Pancreas (tissue), 10 donors: ENCODE measurements at regions not wholly inside any gene's neighbourhood (a gene's known extent, or its start where the extent isn't known, plus 50 kb on each side); places are given as distances from the start of the nearest gene placed in this dataset.

Experiments used
- ATAC-seq, 4 donors: fragments of 200-7000 bp; cut with Tn5 transposase; one replicate each; pipeline versions ENCODE4 v1.8.0 to v1.9.1; 2020; ENCODE audit warnings: mild to moderate bottlenecking in 4 of 4, moderate library complexity in 4 of 4
- DNase-seq, 6 donors: peaks; one replicate each; pipeline ENCODE4 v3.0.0-alpha.2; 2020
- FAIRE-seq: peaks from 2 replicates; lab custom pipeline; 2012; peaks lifted over from hg19 to GRCh38; lab: Jason Lieb, UNC
- H3K27ac ChIP-seq, 4 donors: fragments of 200-600 bp; sonication (generic); 1 replicate in 3 of 4; 2 replicates in 1 of 4; pipeline versions ENCODE4 v1.5.0 to v1.8.0; 2020
- H3K27me3 ChIP-seq, 4 donors: fragments of 200-600 bp; one replicate each; pipeline ENCODE4 v1.8.0; 2021
- H3K36me3 ChIP-seq, 3 donors: fragments of 200-600 bp; sonication (generic) in 1 of 3; one replicate each; pipeline versions ENCODE4 v1.5.0 to v1.8.0; 2020 to 2021
- H3K4me1 ChIP-seq, 3 donors: fragments of 200-600 bp; one replicate each; pipeline ENCODE4 v1.8.0; 2021
- H3K4me3 ChIP-seq, 4 donors: fragments of 200-600 bp; sonication (generic) in 2 of 4; one replicate each; pipeline versions ENCODE4 v1.5.0 to v1.8.0; 2020 to 2021
- H3K9me3 ChIP-seq, 4 donors: fragments of 200-600 bp; one replicate each; pipeline ENCODE4 v1.8.0; 2021
- CTCF ChIP-seq, 4 donors: fragments of 200-600 bp; sonication (generic) in 3 of 4; IDR thresholded peaks; one replicate each; pipeline versions ENCODE4 v1.5.0 to v1.8.0; 2021; ENCODE audit warnings: antibody characterized with exemption in 4 of 4
- WGBS, 2 donors: extraction: QIAGEN DNeasy Blood & Tissue Kit; methylation state at CpG; one replicate each; pipeline ENCODE4 v1.1.7; 2013; 5-methylcytosine and 5-hydroxymethylcytosine counted together
- intact Hi-C, 3 donors: fragments of 100-400 bp; cut with DNase I; formaldehyde crosslinking; loops; one replicate each; pipeline versions ENCODE4 v1.11.1 to v1.14.2; 2022
- donor health status: healthy with polysubstance abuse.
- donor health status: DM: no; HTN: no; CAD: no; lungs with moderate emphysema.
- donor health status: DM: no; HTN: no; CAD: no.
- donor health status: control.
- donor health status: control.
- donor health status: Bipolar disorder and iron deficiency.
- donor health status: DM: yes; HTN: yes; CAD: no.
- donor health status: DM: no; HTN: no; CAD: no.
- donor health status: DM: no; HTN: no; CAD: no.
- donor health status: DM: yes; HTN: yes; CAD: no.

DNA sequence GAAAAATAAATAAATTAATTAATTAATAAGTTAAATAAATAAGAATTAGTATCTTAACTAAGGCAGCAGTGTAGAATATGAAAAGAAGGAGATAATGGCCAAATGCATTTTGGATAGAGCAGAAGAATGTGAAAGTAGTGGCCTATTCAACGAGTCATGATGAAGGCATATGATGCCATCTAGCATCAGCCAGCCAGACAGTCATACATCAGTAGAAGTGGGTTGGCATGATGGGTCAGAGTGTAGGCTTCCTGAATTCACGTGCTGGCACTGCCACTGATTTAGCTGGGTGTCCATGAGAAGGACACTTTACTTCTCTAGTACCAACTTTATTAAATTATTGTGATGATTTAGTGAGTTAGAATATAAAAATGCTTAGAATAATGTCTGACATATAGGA is 256.1 kb upstream of the ARPP21 start:
- intact Hi-C loops: no loop called here
- Histone ChIP-seq H3K27me3 (no peaks in the 10 kb centered on the region), H3K36me3 (no peaks in the 10 kb centered on the region), H3K9me3 (no peaks in the 10 kb centered on the region), H3K4me1 (no peaks in the 10 kb centered on the region), H3K4me3 (no peak overlapping the region), H3K27ac (no peak overlapping the region)
- FAIRE-seq (no peak), DNase-seq (no peak), ATAC-seq (no peak)
- TF ChIP-seq CTCF (IDR thresholded peaks at IDR 0.05): no peak
- 54 to 77% methylated on average over 2 of the region's 2 CpGs for WGBS, 2 donors

DNA sequence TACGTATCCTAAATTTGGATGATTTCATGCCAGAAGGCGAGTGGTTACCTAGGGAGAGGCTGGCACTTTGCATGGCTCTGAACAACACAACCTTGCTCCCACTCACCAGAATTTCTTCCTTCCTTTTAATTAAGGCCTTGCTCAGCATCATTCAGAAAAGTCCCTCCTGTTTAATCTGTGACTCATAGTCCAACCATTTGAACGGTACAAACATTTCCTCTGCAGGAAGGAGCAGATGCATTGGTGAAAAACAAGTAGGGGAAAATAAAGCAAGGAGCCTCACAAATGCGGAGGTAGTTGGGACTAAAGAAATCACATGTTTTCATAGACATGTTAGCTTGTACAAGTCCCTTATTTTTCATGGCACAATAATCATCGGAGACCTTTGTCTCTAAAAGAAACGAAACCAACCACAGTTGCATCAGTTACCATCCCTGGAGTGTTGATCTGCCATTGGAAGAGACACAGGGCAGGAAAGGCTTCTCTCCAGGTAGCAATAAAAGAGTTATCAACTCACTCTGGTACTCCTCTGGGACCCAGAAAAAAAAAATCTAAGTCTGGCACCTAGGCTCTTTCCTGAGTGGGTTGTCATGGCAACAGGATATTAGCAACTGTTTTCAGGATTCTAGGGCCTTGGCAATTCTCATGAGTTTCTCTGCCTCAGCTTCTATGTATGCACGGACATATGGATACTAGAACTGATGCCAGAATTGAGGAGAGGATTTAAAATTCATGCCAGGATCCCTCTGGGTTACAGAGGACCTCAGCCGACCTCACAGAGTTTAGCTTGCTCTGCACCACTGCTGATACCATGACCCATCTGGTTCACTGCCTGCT is 255.4 kb upstream of the ARPP21 start:
- TF ChIP-seq CTCF (IDR thresholded peaks at IDR 0.05): no peak
- Histone ChIP-seq H3K27ac (no peak overlapping the region), H3K9me3 (no peaks in the 10 kb centered on the region), H3K4me1 (no peaks in the 10 kb centered on the region), H3K27me3 (no peaks in the 10 kb centered on the region), H3K36me3 (no peaks in the 10 kb centered on the region), H3K4me3 (no peak overlapping the region)
- DNase-seq: no peak
- WGBS, 2 donors: 51 to 52% methylated on average over 8 of the region's 8 CpGs
- no peak for FAIRE-seq
- peak in 2 of 4 donors; percentile 35 to 47 for ATAC-seq
- intact Hi-C loops: no loop called here

DNA sequence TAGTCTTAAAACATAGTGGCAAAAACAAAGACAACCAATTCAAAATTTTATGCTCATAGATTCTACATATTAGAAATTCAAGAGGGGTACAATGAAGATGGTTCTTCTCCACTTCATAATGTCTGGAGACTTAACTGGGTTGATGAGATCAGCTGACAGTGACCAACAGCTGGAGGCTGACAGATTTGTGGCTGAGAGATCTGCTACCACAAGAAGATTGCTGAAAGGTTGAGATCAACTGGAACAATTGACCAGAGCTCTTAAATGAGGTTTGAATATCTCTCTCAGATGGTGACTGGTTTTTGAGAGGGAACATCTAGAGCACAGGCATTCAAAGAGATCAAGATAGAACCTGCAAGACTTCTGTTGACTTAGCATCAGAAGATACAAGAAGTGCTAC is 254.1 kb upstream of the ARPP21 start:
- H3K4me3 ChIP-seq: no peak overlapping the region
- H3K36me3 ChIP-seq: no peaks in the 10 kb centered on the region
- no peak overlapping the region for H3K27ac ChIP-seq
- no peaks in the 10 kb centered on the region for H3K27me3 ChIP-seq
- TF ChIP-seq CTCF (IDR thresholded peaks at IDR 0.05): no peak
- intact Hi-C loops: no loop called here
- DNase-seq: no peak
- H3K9me3 ChIP-seq: no peaks in the 10 kb centered on the region
- no peak for ATAC-seq
- H3K4me1 ChIP-seq: no peaks in the 10 kb centered on the region
- no peak for FAIRE-seq

GRCh38 chr3:35389907-35390306 is 249.4 kb upstream of the ARPP21 start:
- Histone ChIP-seq H3K4me1 (no peaks in the 10 kb centered on the region), H3K27ac (no peak overlapping the region), H3K27me3 (no peaks in the 10 kb centered on the region), H3K36me3 (no peaks in the 10 kb centered on the region), H3K9me3 (no peaks in the 10 kb centered on the region), H3K4me3 (no peak overlapping the region)
- TF ChIP-seq CTCF (IDR thresholded peaks at IDR 0.05): no peak
- ATAC-seq (no peak), DNase-seq (no peak), FAIRE-seq (no peak)
- 29 to 40% methylated on average over 2 of the region's 2 CpGs for WGBS, 2 donors
- intact Hi-C loops: no loop called here

DNA sequence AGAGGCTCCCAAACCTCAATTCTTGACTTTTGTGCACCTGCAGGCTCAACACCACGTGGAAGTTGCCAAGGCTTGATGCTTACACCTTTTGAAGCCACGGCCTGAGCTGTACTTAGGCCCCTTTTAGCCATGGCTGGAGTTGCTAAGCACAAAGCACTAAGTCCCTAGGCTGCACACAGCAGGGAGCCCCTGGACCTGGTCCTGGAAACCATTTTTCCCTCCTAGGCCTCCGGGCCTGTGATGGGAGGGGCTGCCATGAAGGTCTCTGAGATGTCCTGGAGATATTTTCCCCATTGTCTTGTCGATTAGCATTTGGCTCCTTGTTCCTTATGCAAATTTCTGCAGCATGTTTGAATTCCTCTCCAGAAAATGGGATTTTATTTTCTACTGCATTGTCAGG is 247.1 kb upstream of the ARPP21 start:
- no peak for FAIRE-seq
- H3K4me1 ChIP-seq: no peaks in the 10 kb centered on the region
- WGBS, 2 donors: 27 to 31% methylated on average over 4 of the region's 4 CpGs

More for the DNA sequence above, 247.1 kb upstream of the ARPP21 start:
- ATAC-seq (no peak), DNase-seq (no peak)
- Histone ChIP-seq H3K9me3 (no peaks in the 10 kb centered on the region), H3K4me3 (no peak overlapping the region), H3K27me3 (no peaks in the 10 kb centered on the region), H3K36me3 (no peaks in the 10 kb centered on the region), H3K27ac (no peak overlapping the region)
- TF ChIP-seq CTCF (IDR thresholded peaks at IDR 0.05): no peak
- intact Hi-C loops: no loop called here
